K562 (cell line): ENCODE measurements at regions not wholly inside any gene's neighbourhood (a gene's known extent, or its start where the extent isn't known, plus 50 kb on each side); places are given as distances from the start of the nearest gene placed in this dataset.

Experiments used
- ATAC-seq: fragments of 200-7000 bp; cut with Tn5 transposase; 3 replicates; pipeline ENCODE4 v1.9.1; 2020; ENCODE audit warnings: moderate library complexity
- BruUV-seq: library from RNA; stranded (reverse); fragments of 400-500 nt; replicated peaks from 2 replicates; lab custom pipeline; 2021; lab: Mats Ljungman, UMichigan
- CTCF ChIA-PET: fragments of 300-600 bp; formaldehyde crosslinking; extraction: SDS; loops from one replicate; lab custom pipeline; 2021; ENCODE audit warnings: low intra/inter-chr PET ratio; lab: Yijun Ruan, JAX
- POLR2A ChIA-PET: fragments of 300-600, 350-650 bp; sonication (Branson Sonifier 250); formaldehyde crosslinking; extraction: SDS; loops from one replicate; lab custom pipeline; 2021; ENCODE audit warnings: antibody characterized with exemption, inconsistent platforms; lab: Yijun Ruan, JAX
- DNase-seq, 4 experiments: peaks; one replicate each; pipeline versions ENCODE4 v3.0.0 to v3.0.0-alpha.2; 2011 to 2018; ENCODE audit warnings: low spot score in 3 of 4, mixed read lengths in 3 of 4; ENCODE audit errors: extremely low read depth in 1 of 4
- FAIRE-seq: peaks from 2 replicates; lab custom pipeline; 2011; peaks lifted over from hg19 to GRCh38; lab: Jason Lieb, UNC
- H2AFZ ChIP-seq: 2 replicates; pipeline ENCODE4 v1.6.0; 2011; ENCODE audit warnings: low read depth, low read length, control low read depth, inconsistent platforms
- H3K27ac ChIP-seq: fragments of 200-600 bp; 3 replicates; pipeline ENCODE4 v1.8.0; 2011; ENCODE audit warnings: low read depth, mild to moderate bottlenecking, control low read depth, inconsistent platforms, low read length, moderate library complexity, mixed read lengths; ENCODE audit errors: extremely low read depth
- H3K27me3 ChIP-seq, 2 experiments: fragments of 300-600 bp in 1 of 2; 2 replicates in 1 of 2; 3 replicates in 1 of 2; pipeline versions ENCODE4 v1.6.0 to v1.8.0; 2011; ENCODE audit warnings: inconsistent platforms in 2 of 2, low read length in 2 of 2, mild to moderate bottlenecking in 1 of 2, mixed read lengths in 1 of 2, moderate library complexity in 1 of 2; ENCODE audit not compliant: control insufficient read depth in 2 of 2, insufficient read depth in 2 of 2
- H3K36me3 ChIP-seq: fragments of 300-600 bp; 3 replicates; pipeline ENCODE4 v1.8.0; 2011; ENCODE audit warnings: mild to moderate bottlenecking, low read length, inconsistent platforms; ENCODE audit not compliant: control insufficient read depth, insufficient read depth
- H3K4me1 ChIP-seq, 2 experiments: fragments of 200-600 bp in 1 of 2; replicated peaks in 1 of 2; 2 replicates in 1 of 2; 3 replicates in 1 of 2; pipeline versions ENCODE4 v1.5.1 to v1.8.0; 2011; ENCODE audit warnings: inconsistent platforms in 2 of 2, low read length in 2 of 2, mild to moderate bottlenecking in 1 of 2, mixed read lengths in 1 of 2, moderate library complexity in 1 of 2; ENCODE audit not compliant: control insufficient read depth in 2 of 2, insufficient read depth in 2 of 2
- H3K4me2 ChIP-seq: 2 replicates; pipeline ENCODE4 v1.6.1; 2011; ENCODE audit warnings: low read length, control low read depth, inconsistent platforms, mixed read lengths; ENCODE audit not compliant: insufficient read depth
- H3K4me3 ChIP-seq: fragments of 200-600 bp; sonication (generic), shearing (Covaris generic); 2 replicates; pipeline ENCODE4 v1.5.1; 2016; ENCODE audit warnings: control low read depth, inconsistent platforms
- H3K79me2 ChIP-seq: fragments of 200-600 bp; 3 replicates; pipeline ENCODE4 v1.8.0; 2011; ENCODE audit warnings: low read length, inconsistent platforms; ENCODE audit not compliant: control insufficient read depth, insufficient read depth
- H3K9ac ChIP-seq, 2 experiments: 2 replicates each; pipeline versions ENCODE4 v1.6.0 to v1.6.1; 2011; ENCODE audit warnings: low read depth in 2 of 2, low read length in 2 of 2, control low read depth in 1 of 2, inconsistent platforms in 1 of 2, mild to moderate bottlenecking in 1 of 2, mixed read lengths in 1 of 2; ENCODE audit not compliant: insufficient read depth in 1 of 2
- H3K9me1 ChIP-seq: one replicate; pipeline ENCODE4 v1.6.0; 2011; ENCODE audit warnings: inconsistent platforms, mild to moderate bottlenecking, low read length, moderate library complexity; ENCODE audit not compliant: control insufficient read depth, insufficient read depth
- H3K9me3 ChIP-seq: replicated peaks from 2 replicates; pipeline ENCODE4 v1.5.1; 2011; ENCODE audit warnings: low read depth, low read length, inconsistent platforms; ENCODE audit not compliant: control insufficient read depth, insufficient read depth
- H4K20me1 ChIP-seq: replicated peaks from 2 replicates; pipeline ENCODE4 v1.6.1; 2011; ENCODE audit warnings: low read length, inconsistent platforms, mixed read lengths; ENCODE audit not compliant: control insufficient read depth, insufficient read depth
- CHD1 ChIP-seq: fragments of 200-600 bp; sonication (generic); IDR thresholded peaks from one replicate; pipeline ENCODE4 v1.6.1; 2012; ENCODE audit warnings: mild to moderate bottlenecking, moderate library complexity, low read length, inconsistent platforms
- JUN ChIP-seq, 2 experiments: sonication (generic) in 1 of 2; formaldehyde crosslinking in 1 of 2; IDR thresholded peaks; 2 replicates each; pipeline versions ENCODE4 v1.6.1 to v1.8.0; 2012 to 2022; ENCODE audit warnings: borderline replicate concordance in 2 of 2, mild to moderate bottlenecking in 2 of 2, improper control_type of control experiment in 1 of 2, low read depth in 1 of 2, low read length in 1 of 2, missing genetic modification reagents in 1 of 2
- SETDB1 ChIP-seq: IDR thresholded peaks from one replicate; pipeline ENCODE4 v1.6.1; 2012; ENCODE audit warnings: low read length, control low read depth, inconsistent platforms
- ZNF561 ChIP-seq: fragments of 450-650 bp; formaldehyde crosslinking; conservative IDR thresholded peaks from 2 replicates; pipeline ENCODE4 v1.4.0; 2020; ENCODE audit warnings: mild to moderate bottlenecking, moderate library complexity
- ZNF668 ChIP-seq: fragments of 250-450 bp; sonication (Bioruptor Pico); IDR thresholded peaks from 2 replicates; pipeline ENCODE4 v1.8.0; 2022; ENCODE audit warnings: mild to moderate bottlenecking, inconsistent platforms
- WGBS: fragments of 100-300 bp; shearing (Covaris generic); methylation state at CpG from one replicate; pipeline ENCODE4 v1.1.6; 2016; ENCODE audit warnings: low coverage, mixed read lengths; ENCODE audit not compliant: insufficient coverage; ENCODE audit errors: missing lambda C conversion rate; 5-methylcytosine and 5-hydroxymethylcytosine counted together
- in situ Hi-C: fragments of 300-500 bp; cut with MboI; formaldehyde crosslinking; loops from 4 replicates; pipeline ENCODE4 v1.15.0; 2018; ENCODE audit warnings: inconsistent platforms, mixed read lengths
- intact Hi-C: fragments of 100-400 bp; cut with micrococcal nuclease; formaldehyde crosslinking; loops from 2 replicates; pipeline ENCODE4 v1.14.2; 2022
- TF ChIP-seq, protein P1 (sequence below), 2 experiments: fragments of 450-650 bp; formaldehyde crosslinking in 1 of 2; IDR thresholded peaks; 2 replicates each; pipeline versions ENCODE4 v1.4.0 to v1.6.1; 2014 to 2020; ENCODE audit warnings: mild to moderate bottlenecking in 2 of 2, borderline replicate concordance in 1 of 2, low read depth in 1 of 2
- TF ChIP-seq, protein P2 (sequence below): sonication (generic); formaldehyde crosslinking; IDR thresholded peaks from 2 replicates; pipeline ENCODE4 v1.8.1; 2022; ENCODE audit warnings: missing genetic modification reagents

DNA sequence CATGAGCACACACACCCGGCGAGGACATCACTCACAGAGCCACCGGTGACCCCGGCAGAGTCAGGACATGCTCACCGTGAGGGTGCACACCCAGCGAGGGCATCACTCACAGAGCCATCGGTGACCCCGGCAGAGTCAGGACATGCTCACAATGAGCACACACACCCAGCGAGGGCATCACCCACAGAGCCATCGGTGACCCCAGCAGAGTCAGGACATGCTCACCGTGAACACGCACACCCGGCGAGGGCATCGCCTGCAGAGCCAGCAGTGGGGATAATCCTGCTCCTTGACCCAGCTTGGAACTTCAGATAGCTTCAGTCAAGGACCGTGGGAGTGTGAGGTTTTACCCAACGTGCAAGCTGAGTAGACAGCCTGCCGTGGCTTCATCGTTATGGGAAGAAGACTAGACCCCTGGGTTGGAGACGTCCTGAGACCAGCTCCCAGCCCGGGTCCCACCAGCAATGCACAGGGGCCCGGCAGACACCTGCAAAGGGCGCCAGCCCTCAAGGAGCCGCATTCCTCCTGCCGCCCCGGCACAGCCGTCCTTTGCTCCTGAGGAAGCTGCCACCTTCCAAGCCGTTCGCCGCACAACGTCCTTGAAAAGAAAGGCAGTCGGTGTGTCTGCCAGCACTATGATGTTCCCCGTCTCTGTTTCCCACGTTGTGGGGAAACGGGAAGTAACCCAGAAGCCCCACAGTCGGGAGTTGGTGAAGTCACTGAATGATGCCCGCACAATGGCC lies 192.3 kb downstream of the DLL1 start:
- Histone ChIP-seq H3K9me1 (no peaks in the 10 kb centered on the region), H3K9ac (no peak overlapping the region), H4K20me1 (0 out of 2 replicates have a peak, but pooled peaks cover 5% of the 10 kb centered on the region), H3K4me2 (no peak overlapping the region), H3K27me3 (peaks cover 40 to 93% of the 10 kb centered on the region in 2 experiments), H3K79me2 (no peaks in the 10 kb centered on the region), H3K4me1 (peaks cover 0 to 8% of the 10 kb centered on the region in 2 experiments; a peak in 1 of 5 replicates), H3K36me3 (no peaks in the 10 kb centered on the region), H3K27ac (no peak overlapping the region), H3K9me3 (no peaks in the 10 kb centered on the region), H3K4me3 (no peak overlapping the region), H2AFZ (no peak overlapping the region)
- CTCF ChIA-PET = no interaction called here
- POLR2A ChIA-PET = no interaction called here
- ATAC-seq (no peak), DNase-seq (no peak), FAIRE-seq (no peak)
- intact Hi-C loops (no loop called here), in situ Hi-C loops (no loop called here)
- 2% methylated on average over 37 of the region's 37 CpGs for WGBS
- no TSS peak for BruUV-seq
- TF ChIP-seq, protein P1, sequence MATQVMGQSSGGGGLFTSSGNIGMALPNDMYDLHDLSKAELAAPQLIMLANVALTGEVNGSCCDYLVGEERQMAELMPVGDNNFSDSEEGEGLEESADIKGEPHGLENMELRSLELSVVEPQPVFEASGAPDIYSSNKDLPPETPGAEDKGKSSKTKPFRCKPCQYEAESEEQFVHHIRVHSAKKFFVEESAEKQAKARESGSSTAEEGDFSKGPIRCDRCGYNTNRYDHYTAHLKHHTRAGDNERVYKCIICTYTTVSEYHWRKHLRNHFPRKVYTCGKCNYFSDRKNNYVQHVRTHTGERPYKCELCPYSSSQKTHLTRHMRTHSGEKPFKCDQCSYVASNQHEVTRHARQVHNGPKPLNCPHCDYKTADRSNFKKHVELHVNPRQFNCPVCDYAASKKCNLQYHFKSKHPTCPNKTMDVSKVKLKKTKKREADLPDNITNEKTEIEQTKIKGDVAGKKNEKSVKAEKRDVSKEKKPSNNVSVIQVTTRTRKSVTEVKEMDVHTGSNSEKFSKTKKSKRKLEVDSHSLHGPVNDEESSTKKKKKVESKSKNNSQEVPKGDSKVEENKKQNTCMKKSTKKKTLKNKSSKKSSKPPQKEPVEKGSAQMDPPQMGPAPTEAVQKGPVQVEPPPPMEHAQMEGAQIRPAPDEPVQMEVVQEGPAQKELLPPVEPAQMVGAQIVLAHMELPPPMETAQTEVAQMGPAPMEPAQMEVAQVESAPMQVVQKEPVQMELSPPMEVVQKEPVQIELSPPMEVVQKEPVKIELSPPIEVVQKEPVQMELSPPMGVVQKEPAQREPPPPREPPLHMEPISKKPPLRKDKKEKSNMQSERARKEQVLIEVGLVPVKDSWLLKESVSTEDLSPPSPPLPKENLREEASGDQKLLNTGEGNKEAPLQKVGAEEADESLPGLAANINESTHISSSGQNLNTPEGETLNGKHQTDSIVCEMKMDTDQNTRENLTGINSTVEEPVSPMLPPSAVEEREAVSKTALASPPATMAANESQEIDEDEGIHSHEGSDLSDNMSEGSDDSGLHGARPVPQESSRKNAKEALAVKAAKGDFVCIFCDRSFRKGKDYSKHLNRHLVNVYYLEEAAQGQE (IDR thresholded peaks at IDR 0.05; ENCODE audit: borderline replicate concordance) = no peak
- TF ChIP-seq, protein P1 (CRISPR knock-in tag; IDR thresholded peaks at IDR 0.05; ENCODE audit: low read depth) = no peak
- TF ChIP-seq ZNF668 = no peak
- TF ChIP-seq, protein P2, sequence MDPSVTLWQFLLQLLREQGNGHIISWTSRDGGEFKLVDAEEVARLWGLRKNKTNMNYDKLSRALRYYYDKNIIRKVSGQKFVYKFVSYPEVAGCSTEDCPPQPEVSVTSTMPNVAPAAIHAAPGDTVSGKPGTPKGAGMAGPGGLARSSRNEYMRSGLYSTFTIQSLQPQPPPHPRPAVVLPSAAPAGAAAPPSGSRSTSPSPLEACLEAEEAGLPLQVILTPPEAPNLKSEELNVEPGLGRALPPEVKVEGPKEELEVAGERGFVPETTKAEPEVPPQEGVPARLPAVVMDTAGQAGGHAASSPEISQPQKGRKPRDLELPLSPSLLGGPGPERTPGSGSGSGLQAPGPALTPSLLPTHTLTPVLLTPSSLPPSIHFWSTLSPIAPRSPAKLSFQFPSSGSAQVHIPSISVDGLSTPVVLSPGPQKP = no peak
- no peak for TF ChIP-seq JUN (IDR thresholded peaks at IDR 0.05; ENCODE audit: borderline replicate concordance, low read depth, low read length)
- no peak for TF ChIP-seq JUN (CRISPR knock-in tag; IDR thresholded peaks at IDR 0.05; ENCODE audit: borderline replicate concordance)
- TF ChIP-seq SETDB1 = no peak
- no peak for TF ChIP-seq CHD1
- no peak for TF ChIP-seq ZNF561
